ENCODE measurements at regions not wholly inside any gene's neighbourhood (a gene's known extent, or its start where the extent isn't known, plus 50 kb on each side); places are given as distances from the start of the nearest gene placed in this dataset.

DNA sequence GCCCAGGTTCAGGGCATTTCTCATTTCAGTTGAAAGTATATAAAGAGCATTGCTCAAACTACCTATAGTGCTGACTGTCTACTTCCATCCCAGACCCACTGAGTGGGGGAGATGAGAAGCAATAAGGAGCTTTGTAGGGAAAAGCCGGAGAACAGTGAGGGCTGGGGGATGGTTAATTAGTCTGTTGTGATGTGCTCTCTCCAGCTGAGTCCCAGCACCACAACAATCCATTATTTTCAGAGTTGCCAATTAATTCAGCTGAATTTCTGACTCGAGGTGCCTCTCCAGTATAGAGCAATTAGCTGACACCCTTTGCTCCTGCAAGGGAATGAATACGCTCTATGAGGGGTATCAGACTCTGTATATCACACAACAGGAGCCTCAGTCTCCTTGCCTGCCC, 1118.6 kb downstream of the SORCS3 start:
- Histone ChIP-seq H3K27me3 (no peaks in the 10 kb centered on the region), H3K4me3 (no peak overlapping the region), H3K36me3 (no peaks in the 10 kb centered on the region), H3K27ac (no peak overlapping the region), H3K9me3 (no peaks in the 10 kb centered on the region), H3K4me1 (no peaks in the 10 kb centered on the region)
- WGBS (ENCODE audit: insufficient coverage, low coverage, low lambda C conversion rate, missing lambda C conversion rate), result 18% methylated on average over 3 of the region's 3 CpGs
- ATAC-seq (no peak), DNase-seq (no peak)
- intact Hi-C loops (cut with DNase I), result no loop called here
- TF ChIP-seq POLR2A (IDR thresholded peaks at IDR 0.05), result no peak
- TF ChIP-seq, protein P1, sequence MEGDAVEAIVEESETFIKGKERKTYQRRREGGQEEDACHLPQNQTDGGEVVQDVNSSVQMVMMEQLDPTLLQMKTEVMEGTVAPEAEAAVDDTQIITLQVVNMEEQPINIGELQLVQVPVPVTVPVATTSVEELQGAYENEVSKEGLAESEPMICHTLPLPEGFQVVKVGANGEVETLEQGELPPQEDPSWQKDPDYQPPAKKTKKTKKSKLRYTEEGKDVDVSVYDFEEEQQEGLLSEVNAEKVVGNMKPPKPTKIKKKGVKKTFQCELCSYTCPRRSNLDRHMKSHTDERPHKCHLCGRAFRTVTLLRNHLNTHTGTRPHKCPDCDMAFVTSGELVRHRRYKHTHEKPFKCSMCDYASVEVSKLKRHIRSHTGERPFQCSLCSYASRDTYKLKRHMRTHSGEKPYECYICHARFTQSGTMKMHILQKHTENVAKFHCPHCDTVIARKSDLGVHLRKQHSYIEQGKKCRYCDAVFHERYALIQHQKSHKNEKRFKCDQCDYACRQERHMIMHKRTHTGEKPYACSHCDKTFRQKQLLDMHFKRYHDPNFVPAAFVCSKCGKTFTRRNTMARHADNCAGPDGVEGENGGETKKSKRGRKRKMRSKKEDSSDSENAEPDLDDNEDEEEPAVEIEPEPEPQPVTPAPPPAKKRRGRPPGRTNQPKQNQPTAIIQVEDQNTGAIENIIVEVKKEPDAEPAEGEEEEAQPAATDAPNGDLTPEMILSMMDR (IDR thresholded peaks at IDR 0.05), result no peak

DNA sequence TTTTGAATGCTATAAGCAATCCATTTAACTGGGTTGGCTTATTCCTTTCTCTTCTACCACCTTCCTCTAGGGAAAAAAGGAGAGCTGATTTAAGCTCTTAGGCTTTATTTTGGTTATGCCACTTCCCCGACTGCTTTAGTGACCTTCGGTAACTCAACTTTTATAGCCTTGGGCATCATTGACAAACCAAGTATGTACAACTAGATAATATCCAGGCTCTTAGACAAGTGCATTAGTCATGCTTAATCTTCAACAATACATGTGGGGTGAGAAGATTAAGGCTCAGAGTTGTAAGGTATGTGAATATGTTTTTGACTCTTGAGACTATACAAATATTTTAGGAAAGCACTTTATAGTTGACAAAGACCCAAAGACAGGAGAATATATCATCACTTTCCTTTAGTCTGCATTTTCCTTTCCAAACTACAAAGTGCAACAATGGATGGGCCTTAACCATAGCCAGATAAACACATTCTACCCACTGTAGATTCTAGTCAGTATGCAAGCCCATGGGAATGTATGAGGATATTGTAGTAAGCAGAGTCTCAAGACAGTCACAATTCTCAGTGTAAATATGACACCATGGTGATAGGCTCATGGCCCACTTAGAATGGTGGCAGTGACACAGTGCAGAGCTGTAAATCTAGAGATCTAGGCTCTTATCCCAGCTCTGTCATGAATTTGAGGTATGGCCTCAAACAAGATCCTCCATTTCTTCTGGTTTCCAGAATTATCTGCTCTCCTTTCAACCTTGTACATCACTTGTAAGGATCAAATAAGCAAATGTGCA, 1117.3 kb downstream of the SORCS3 start:
- Histone ChIP-seq H3K4me3 (no peak overlapping the region), H3K27ac (no peak overlapping the region), H3K36me3 (no peaks in the 10 kb centered on the region), H3K4me1 (no peaks in the 10 kb centered on the region), H3K9me3 (no peaks in the 10 kb centered on the region), H3K27me3 (no peaks in the 10 kb centered on the region)
- ATAC-seq (no peak), DNase-seq (no peak)
- TF ChIP-seq POLR2A (IDR thresholded peaks at IDR 0.05), result no peak
- intact Hi-C loops (cut with DNase I), result no loop called here
- WGBS (ENCODE audit: insufficient coverage, low coverage, low lambda C conversion rate, missing lambda C conversion rate), result 56% methylated on average over 2 of the region's 2 CpGs

DNA sequence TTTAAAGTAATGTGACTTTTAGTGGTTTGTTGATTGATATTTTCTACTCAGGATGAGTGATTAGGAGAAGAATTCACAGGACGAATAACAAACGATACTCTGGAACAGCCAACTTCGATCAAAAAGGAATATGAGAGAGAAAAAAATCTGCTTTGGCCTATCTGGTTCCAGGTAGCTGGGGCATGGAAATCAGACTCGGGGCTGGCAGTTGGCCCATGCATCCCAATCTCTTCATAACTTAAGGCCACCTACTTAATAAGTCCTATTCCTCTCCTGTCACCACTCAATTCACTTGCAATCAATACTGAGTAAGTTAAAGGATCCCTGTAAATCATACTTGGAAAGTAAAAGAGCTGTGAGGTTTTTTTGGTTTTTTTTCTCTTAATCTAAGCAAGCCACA, 1116.2 kb downstream of the SORCS3 start:
- Histone ChIP-seq H3K27me3 (no peaks in the 10 kb centered on the region), H3K36me3 (no peaks in the 10 kb centered on the region), H3K27ac (no peak overlapping the region), H3K4me3 (no peak overlapping the region), H3K4me1 (no peaks in the 10 kb centered on the region), H3K9me3 (no peaks in the 10 kb centered on the region)
- ATAC-seq (no peak), DNase-seq (no peak)
- no peak for TF ChIP-seq POLR2A (IDR thresholded peaks at IDR 0.05)
- TF ChIP-seq, protein P1 (IDR thresholded peaks at IDR 0.05), result no peak
- intact Hi-C loops (cut with DNase I), result no loop called here
- 44% methylated on average over 3 of the region's 4 CpGs for WGBS (ENCODE audit: insufficient coverage, low coverage, low lambda C conversion rate, missing lambda C conversion rate)

DNA sequence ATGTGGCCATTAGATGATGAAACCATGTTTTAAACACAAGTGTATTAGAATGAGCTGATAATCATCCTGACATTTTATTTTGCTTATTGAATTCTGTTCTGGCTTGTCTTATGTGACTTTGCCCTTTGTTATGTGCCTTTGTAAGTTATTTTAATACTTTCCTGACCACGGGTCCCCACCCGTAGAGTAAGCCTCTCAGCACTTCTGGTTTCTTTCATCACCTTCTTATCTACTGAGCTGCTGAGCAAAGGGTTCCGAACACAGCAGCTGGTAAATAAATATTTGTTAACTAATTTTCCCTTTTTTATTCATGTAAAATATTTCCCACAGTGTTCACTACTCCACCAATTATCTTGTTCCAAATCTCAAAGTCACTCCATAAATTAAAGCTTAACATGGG, 1115.3 kb downstream of the SORCS3 start:
- H3K36me3 ChIP-seq, result no peaks in the 10 kb centered on the region
- WGBS (ENCODE audit: insufficient coverage, low coverage, low lambda C conversion rate, missing lambda C conversion rate), result 12% methylated on average over 3 of the region's 3 CpGs
- no peak for ATAC-seq
- no peaks in the 10 kb centered on the region for H3K4me1 ChIP-seq
- no peak overlapping the region for H3K4me3 ChIP-seq
- DNase-seq, result no peak
- no peaks in the 10 kb centered on the region for H3K9me3 ChIP-seq
- TF ChIP-seq, protein P1 (IDR thresholded peaks at IDR 0.05), result no peak
- no peak for TF ChIP-seq POLR2A (IDR thresholded peaks at IDR 0.05)
- no peaks in the 10 kb centered on the region for H3K27me3 ChIP-seq
- intact Hi-C loops (cut with DNase I), result no loop called here
- no peak overlapping the region for H3K27ac ChIP-seq

DNA sequence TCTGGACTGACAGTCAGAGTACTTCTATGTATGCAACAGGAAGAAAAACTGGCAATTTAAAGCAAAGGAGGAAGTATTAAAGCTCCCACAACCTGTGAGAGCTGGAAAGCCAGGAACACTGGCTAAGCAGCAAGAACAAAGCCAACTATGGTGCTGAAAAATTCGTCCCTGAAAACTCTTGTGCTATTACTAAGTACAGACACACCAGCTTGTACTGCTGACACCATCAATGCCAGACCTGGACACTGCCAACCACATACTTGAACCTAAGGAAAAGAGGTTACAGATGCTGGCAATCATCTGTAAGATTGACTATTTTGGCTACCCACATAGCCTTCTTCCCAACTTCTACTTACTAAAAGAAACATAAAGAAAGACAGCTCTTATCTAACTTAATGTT, 1110.6 kb downstream of the SORCS3 start:
- Histone ChIP-seq H3K36me3 (no peaks in the 10 kb centered on the region), H3K4me3 (no peak overlapping the region), H3K27me3 (no peaks in the 10 kb centered on the region), H3K4me1 (no peaks in the 10 kb centered on the region), H3K27ac (no peak overlapping the region), H3K9me3 (no peaks in the 10 kb centered on the region)
- no peak for ATAC-seq
- WGBS (ENCODE audit: insufficient coverage, low coverage, low lambda C conversion rate, missing lambda C conversion rate), result 17% methylated on average over 1 of the region's 1 CpG
- TF ChIP-seq, protein P1 (IDR thresholded peaks at IDR 0.05), result no peak
- TF ChIP-seq POLR2A (IDR thresholded peaks at IDR 0.05), result no peak
- intact Hi-C loops (cut with DNase I), result no loop called here
- DNase-seq, result no peak

Measured in right lobe of liver (tissue), 6 donors.